Epithelial cell of proximal tubule (primary cell): ENCODE measurements at regions not wholly inside any gene's neighbourhood (a gene's known extent, or its start where the extent isn't known, plus 50 kb on each side); places are given as distances from the start of the nearest gene placed in this dataset.

Experiments used
- DNase-seq: peaks from one replicate; pipeline ENCODE4 v3.0.0-alpha.2; 2011; ENCODE audit warnings: low read depth
- H3K4me3 ChIP-seq: 2 replicates; pipeline ENCODE4 v1.5.1; 2011; ENCODE audit warnings: low read depth, mild to moderate bottlenecking, low read length
- TF ChIP-seq, protein P1 (sequence below): conservative IDR thresholded peaks from 2 replicates; pipeline ENCODE4 v1.5.1; 2012; ENCODE audit warnings: low read depth, mild to moderate bottlenecking, low read length

DNA sequence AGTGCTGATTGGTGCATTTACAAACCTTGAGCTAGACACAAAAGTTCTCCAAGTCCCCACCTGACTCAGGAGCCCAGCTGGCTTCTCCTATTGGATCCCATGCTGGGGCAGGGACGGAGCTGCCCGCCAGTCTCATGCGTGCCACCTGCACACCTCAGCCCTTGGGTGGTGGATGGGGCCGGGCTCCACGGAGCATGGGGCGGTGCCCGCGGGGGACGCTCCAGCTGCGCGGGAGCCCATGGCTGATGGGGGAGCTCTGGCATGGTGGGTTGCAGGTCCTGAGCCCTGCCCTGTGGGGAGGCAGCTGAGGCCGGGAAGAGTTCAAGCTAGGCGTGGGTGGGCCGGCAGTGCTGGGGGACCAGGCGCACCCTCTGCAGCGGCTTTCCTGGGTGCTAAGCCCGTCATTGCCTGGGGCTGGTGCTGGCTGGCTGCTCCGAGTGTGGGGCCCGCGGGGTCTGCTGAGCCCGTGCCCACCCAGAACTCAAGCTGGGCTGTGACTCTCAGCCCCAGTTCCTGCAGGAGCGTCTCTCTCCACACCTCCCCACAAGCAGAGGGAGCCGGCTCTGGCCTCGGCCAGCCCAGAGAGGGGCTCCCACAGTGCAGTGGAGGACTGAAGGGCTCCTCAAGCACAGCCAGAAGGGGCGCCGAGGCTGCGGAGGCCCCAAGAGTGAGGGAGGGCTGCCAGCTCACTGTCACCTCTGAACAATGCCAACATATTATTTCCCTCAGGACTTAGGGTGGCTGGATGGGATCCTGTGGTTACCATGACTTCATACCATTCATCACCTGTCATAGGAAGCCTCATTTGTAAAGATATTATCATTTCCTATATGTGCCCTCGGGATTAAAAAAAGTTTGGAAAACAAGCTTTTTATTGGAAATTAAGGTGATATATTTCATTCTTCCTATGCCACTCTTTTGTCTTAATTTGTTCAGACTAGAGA is 688.7 kb downstream of the ETS1 start:
- DNase-seq = no peak
- no peak overlapping the region for H3K4me3 ChIP-seq
- TF ChIP-seq, protein P1, sequence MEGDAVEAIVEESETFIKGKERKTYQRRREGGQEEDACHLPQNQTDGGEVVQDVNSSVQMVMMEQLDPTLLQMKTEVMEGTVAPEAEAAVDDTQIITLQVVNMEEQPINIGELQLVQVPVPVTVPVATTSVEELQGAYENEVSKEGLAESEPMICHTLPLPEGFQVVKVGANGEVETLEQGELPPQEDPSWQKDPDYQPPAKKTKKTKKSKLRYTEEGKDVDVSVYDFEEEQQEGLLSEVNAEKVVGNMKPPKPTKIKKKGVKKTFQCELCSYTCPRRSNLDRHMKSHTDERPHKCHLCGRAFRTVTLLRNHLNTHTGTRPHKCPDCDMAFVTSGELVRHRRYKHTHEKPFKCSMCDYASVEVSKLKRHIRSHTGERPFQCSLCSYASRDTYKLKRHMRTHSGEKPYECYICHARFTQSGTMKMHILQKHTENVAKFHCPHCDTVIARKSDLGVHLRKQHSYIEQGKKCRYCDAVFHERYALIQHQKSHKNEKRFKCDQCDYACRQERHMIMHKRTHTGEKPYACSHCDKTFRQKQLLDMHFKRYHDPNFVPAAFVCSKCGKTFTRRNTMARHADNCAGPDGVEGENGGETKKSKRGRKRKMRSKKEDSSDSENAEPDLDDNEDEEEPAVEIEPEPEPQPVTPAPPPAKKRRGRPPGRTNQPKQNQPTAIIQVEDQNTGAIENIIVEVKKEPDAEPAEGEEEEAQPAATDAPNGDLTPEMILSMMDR = no peak

DNA sequence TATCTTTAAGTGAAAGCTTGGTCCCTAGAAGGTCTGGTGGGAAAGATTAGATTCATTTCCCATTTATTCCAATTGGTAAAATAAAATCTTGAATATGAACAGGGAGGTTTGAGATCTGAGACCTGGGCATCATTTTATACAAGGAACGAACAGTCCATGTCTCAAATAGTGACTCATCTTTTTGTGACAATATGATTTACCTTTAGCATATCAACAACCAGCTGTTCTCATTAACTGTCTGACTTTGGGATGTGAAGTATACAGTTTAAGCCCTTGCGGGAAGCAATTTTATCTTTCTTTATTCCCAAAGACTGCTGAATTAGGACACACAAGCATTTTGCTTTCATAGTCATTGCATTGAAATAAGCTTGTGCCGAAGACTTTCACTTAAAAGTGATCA is 691.6 kb downstream of the ETS1 start:
- DNase-seq = no peak
- TF ChIP-seq, protein P1 = no peak

DNA sequence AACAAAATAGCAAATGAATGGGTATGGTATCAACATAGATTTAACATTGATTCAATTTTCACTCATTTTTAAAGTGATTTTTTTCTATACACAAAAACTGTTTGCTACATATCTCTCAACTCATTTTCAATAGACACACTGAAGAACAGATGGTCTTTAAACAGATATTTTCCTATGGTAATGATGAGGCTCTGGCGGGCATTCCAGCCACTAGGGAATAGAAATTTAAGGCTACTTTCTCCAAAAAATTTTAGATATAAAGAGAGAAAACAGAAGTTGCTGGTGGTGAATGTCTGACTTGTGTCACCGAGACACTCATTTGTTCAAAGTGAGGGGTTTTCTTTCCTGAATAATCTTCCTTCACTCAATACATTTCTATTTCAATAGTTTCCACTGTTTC is 693.0 kb downstream of the ETS1 start:
- no peak for DNase-seq
- TF ChIP-seq, protein P1 = no peak
- H3K4me3 ChIP-seq = no peak overlapping the region

More for the DNA sequence above, 691.6 kb downstream of the ETS1 start:
- H3K4me3 ChIP-seq = no peak overlapping the region

DNA sequence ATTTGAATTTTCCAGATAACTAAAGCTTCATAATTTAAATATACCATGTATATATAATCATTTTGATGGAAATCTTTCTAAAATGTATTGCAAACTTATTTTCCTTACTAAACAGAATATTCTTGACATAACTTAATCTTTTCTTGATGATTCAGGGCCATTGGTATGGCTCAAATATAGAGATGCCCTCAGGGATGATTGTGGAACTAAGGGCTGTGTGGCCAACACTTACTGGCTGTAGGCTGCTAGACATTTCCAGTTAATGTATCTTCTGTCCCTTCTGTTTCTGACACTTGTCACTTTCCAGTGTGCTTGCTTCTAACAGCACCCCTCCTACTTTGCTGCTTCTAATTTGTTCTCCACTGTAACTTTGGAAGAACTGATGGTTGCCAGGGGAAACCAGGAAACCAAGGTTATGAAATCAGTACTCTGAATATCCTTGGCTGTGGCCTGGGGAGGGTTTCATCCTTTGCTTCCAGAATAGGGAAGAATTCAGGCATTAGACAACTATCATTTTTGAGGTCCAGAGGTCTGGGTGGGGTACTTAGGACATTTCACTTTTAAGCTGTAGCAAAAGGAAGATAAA is 697.2 kb downstream of the ETS1 start:
- TF ChIP-seq, protein P1 = no peak
- no peak overlapping the region for H3K4me3 ChIP-seq
- DNase-seq = no peak

DNA sequence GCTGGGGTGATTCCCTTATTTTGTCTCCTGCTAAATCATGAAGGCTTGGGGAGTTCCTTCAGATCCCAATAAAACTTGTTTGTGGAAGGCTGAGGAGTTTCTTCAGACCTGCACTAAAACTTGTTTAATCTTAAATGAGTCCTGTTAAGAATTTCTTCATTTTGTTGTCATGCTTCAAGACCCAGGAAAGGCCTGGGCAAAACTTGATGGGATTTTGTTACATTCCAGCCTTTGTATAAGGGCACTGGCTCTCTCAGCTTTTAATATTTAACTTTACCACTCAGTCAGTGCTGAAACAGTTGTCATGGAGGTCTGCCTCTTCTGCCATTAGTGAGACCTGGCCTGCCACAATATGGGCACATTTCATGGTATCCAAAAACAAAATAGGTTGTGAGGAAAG is 699.0 kb downstream of the ETS1 start:
- peak; percentile 39 for DNase-seq
- TF ChIP-seq, protein P1 = no peak
- H3K4me3 ChIP-seq = no peak overlapping the region

DNA sequence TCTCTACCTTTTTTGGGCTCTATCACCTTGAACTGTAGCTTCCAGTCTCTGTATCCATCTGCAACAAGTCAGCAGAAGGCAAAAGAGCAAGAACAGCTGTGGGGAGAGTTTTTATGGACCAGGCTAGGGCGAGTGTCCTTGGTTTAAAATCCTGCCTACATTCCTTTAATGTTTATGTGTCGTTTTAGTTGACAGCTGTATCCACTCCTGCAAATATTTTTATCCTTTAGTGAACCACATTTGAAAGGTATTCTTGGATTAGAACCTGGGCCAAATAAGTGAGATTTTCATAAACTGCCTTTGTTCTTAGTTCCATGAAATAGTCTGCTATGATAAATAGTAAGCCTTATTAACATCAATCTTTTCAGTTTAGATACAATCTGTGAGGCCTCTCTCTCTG is 712.2 kb downstream of the ETS1 start:
- H3K4me3 ChIP-seq = no peak overlapping the region
- no peak for DNase-seq
- TF ChIP-seq, protein P1 = no peak
